ENCODE measurements at regions not wholly inside any gene's neighbourhood (a gene's known extent, or its start where the extent isn't known, plus 50 kb on each side); places are given as distances from the start of the nearest gene placed in this dataset.
"Not testable (repeated sequence)": the region's sequence is repeated elsewhere in the genome, so short reads cannot be mapped to it uniquely, and the experiment has no call there.

DNA sequence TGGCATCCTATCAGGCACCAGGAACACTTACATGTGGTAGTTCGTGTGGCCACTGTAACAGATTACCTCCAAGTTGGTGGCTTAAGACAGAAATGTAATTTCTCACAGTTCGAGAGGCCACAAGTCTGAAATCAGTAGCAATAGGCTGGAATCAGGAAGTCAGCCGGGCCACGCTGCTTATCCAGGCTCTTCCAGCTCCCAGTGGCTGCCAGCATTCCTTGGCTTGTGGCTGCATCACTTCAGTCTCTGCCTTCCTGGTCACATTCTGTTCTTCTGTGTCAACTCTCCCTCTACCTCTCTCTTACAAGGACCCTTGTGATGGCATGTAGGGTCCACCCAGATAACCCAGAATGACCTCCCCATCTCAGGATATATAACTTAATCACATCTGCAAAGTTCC, 78.7 kb upstream of the MSX2 start:
- Histone ChIP-seq H3K9me3 (replicated peaks; ENCODE audit: control insufficient read depth, insufficient read depth, low read length) (no peaks in the 10 kb centered on the region), H3K9ac (replicated peaks; ENCODE audit: extremely low read depth, insufficient read depth, low read length) (no peak overlapping the region), H3K27me3 (ENCODE audit: control insufficient read depth in 2 of 2, insufficient read depth in 2 of 2, low read length in 2 of 2) (no peaks in the 10 kb centered on the region), H3K9me1 (replicated peaks; ENCODE audit: control insufficient read depth, extremely low read depth, insufficient read depth, low read length) (no peaks in the 10 kb centered on the region), H3K27ac (ENCODE audit: insufficient read depth, low read depth, low read length) (no peak overlapping the region), H3K4me2 (ENCODE audit: insufficient read depth, low read length) (no peak overlapping the region), H3K4me3 (replicated peaks in 1 of 3; ENCODE audit: insufficient read depth in 1 of 3, low read depth in 1 of 3, low read length in 3 of 3) (no peak overlapping the region), H3K4me1 (ENCODE audit: control insufficient read depth, extremely low read depth, insufficient read depth, low read length) (no peaks in the 10 kb centered on the region), H4K20me1 (replicated peaks; ENCODE audit: control insufficient read depth, extremely low read depth, insufficient read depth, low read length) (no peaks in the 10 kb centered on the region), H3K79me2 (ENCODE audit: control insufficient read depth, insufficient read depth, low read length) (no peaks in the 10 kb centered on the region), H2AFZ (ENCODE audit: low read depth, low read length) (no peak overlapping the region), H3K36me3 (ENCODE audit: control insufficient read depth in 2 of 2, extremely low read depth in 1 of 2, insufficient read depth in 2 of 2, low read length in 2 of 2) (no peaks in the 10 kb centered on the region)
- no TSS peak for BruUV-seq (replicated peaks)
- dilution Hi-C loops (cut with MboI; ENCODE audit: extremely low pct_ligation_motif_present, low sequenced_read_pairs) (no loop called here), intact Hi-C loops (cut with micrococcal nuclease) (no loop called here)
- TF ChIP-seq GATA2 (IDR thresholded peaks at IDR 0.05; ENCODE audit: insufficient read depth, insufficient read length, low read depth, low read length) (no peak), POLR2A (IDR thresholded peaks at IDR 0.05; ENCODE audit: low read depth, low read length) (no peak), MYC (IDR thresholded peaks at IDR 0.05; ENCODE audit: low read depth, low read length) (no peak), FOS (IDR thresholded peaks at IDR 0.05; ENCODE audit: borderline replicate concordance, insufficient read depth, low read length) (no peak), MAX (IDR thresholded peaks at IDR 0.05; ENCODE audit: insufficient read depth, insufficient read length) (no peak), EZH2 (IDR thresholded peaks at IDR 0.05; ENCODE audit: borderline replicate concordance, low read depth, low read length, severe bottlenecking) (no peak), POLR2AphosphoS5 (IDR thresholded peaks at IDR 0.05; ENCODE audit: insufficient read depth, low read depth, low read length) (no peak), JUN (IDR thresholded peaks at IDR 0.05; ENCODE audit: borderline replicate concordance, insufficient read depth, insufficient read length, low read depth) (no peak)
- TF ChIP-seq, protein P1, sequence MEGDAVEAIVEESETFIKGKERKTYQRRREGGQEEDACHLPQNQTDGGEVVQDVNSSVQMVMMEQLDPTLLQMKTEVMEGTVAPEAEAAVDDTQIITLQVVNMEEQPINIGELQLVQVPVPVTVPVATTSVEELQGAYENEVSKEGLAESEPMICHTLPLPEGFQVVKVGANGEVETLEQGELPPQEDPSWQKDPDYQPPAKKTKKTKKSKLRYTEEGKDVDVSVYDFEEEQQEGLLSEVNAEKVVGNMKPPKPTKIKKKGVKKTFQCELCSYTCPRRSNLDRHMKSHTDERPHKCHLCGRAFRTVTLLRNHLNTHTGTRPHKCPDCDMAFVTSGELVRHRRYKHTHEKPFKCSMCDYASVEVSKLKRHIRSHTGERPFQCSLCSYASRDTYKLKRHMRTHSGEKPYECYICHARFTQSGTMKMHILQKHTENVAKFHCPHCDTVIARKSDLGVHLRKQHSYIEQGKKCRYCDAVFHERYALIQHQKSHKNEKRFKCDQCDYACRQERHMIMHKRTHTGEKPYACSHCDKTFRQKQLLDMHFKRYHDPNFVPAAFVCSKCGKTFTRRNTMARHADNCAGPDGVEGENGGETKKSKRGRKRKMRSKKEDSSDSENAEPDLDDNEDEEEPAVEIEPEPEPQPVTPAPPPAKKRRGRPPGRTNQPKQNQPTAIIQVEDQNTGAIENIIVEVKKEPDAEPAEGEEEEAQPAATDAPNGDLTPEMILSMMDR (IDR thresholded peaks at IDR 0.05; ENCODE audit: extremely low read depth in 1 of 2, insufficient read depth in 1 of 2, low read depth in 1 of 2, low read length in 2 of 2), result no peak
- POLR2A ChIA-PET, result no interaction called here
- FAIRE-seq, result no peak
- CTCF ChIA-PET, result no interaction called here
- DNase-seq (ENCODE audit: low read depth, low spot score), result no peak

GRCh38 chr5:174648618-174649017, 75.8 kb upstream of the MSX2 start:
- POLR2A ChIA-PET; H3K9me1 ChIP-seq (replicated peaks; ENCODE audit: control insufficient read depth, extremely low read depth, insufficient read depth, low read length); H4K20me1 ChIP-seq (replicated peaks; ENCODE audit: control insufficient read depth, extremely low read depth, insufficient read depth, low read length); dilution Hi-C loops (cut with MboI; ENCODE audit: extremely low pct_ligation_motif_present, low sequenced_read_pairs); CTCF ChIA-PET; H3K9me3 ChIP-seq (replicated peaks; ENCODE audit: control insufficient read depth, insufficient read depth, low read length); H3K27me3 ChIP-seq (ENCODE audit: control insufficient read depth in 2 of 2, insufficient read depth in 2 of 2, low read length in 2 of 2); H3K27ac ChIP-seq (ENCODE audit: insufficient read depth, low read depth, low read length); FAIRE-seq; intact Hi-C loops (cut with micrococcal nuclease); H2AFZ ChIP-seq (ENCODE audit: low read depth, low read length); H3K4me1 ChIP-seq (ENCODE audit: control insufficient read depth, extremely low read depth, insufficient read depth, low read length); H3K36me3 ChIP-seq (ENCODE audit: control insufficient read depth in 2 of 2, extremely low read depth in 1 of 2, insufficient read depth in 2 of 2, low read length in 2 of 2); H3K4me2 ChIP-seq (ENCODE audit: insufficient read depth, low read length); BruUV-seq (replicated peaks); H3K4me3 ChIP-seq (replicated peaks in 1 of 3; ENCODE audit: insufficient read depth in 1 of 3, low read depth in 1 of 3, low read length in 3 of 3); DNase-seq (ENCODE audit: low read depth, low spot score); H3K79me2 ChIP-seq (ENCODE audit: control insufficient read depth, insufficient read depth, low read length); H3K9ac ChIP-seq (replicated peaks; ENCODE audit: extremely low read depth, insufficient read depth, low read length): not testable (repeated sequence)
